T-helper 2 cell treated with Interferon-gamma antibody and Interleukin-4, amounts not matched to agents 5 μg/mL and 100 μg/mL, for 36 hours (primary cell): ENCODE measurements at regions not wholly inside any gene's neighbourhood (a gene's known extent, or its start where the extent isn't known, plus 50 kb on each side); places are given as distances from the start of the nearest gene placed in this dataset.
"Not testable (repeated sequence)": the region's sequence is repeated elsewhere in the genome, so short reads cannot be mapped to it uniquely, and the experiment has no call there.

ENCODE experiments used
- DNase-seq: peaks from one replicate; pipeline ENCODE4 v3.0.0; 2021; ENCODE audit warnings: low spot score
- H3K27ac Mint-ChIP-seq: one replicate; pipeline ENCODE4 v1.8.0; 2021; ENCODE audit warnings: mild to moderate bottlenecking, mixed read lengths
- H3K27me3 Mint-ChIP-seq: one replicate; pipeline ENCODE4 v1.8.0; 2021; ENCODE audit warnings: low read depth, mixed read lengths
- H3K36me3 Mint-ChIP-seq: one replicate; pipeline ENCODE4 v1.8.0; 2021; ENCODE audit warnings: low read depth, mixed read lengths
- H3K4me1 Mint-ChIP-seq: one replicate; pipeline ENCODE4 v1.8.0; 2021; ENCODE audit warnings: low read depth, mixed read lengths
- H3K4me3 Mint-ChIP-seq: one replicate; pipeline ENCODE4 v1.8.0; 2022; ENCODE audit warnings: mild to moderate bottlenecking, moderate library complexity, mixed read lengths
- H3K9me3 Mint-ChIP-seq: one replicate; pipeline ENCODE4 v1.8.0; 2021; ENCODE audit warnings: mixed read lengths

DNA sequence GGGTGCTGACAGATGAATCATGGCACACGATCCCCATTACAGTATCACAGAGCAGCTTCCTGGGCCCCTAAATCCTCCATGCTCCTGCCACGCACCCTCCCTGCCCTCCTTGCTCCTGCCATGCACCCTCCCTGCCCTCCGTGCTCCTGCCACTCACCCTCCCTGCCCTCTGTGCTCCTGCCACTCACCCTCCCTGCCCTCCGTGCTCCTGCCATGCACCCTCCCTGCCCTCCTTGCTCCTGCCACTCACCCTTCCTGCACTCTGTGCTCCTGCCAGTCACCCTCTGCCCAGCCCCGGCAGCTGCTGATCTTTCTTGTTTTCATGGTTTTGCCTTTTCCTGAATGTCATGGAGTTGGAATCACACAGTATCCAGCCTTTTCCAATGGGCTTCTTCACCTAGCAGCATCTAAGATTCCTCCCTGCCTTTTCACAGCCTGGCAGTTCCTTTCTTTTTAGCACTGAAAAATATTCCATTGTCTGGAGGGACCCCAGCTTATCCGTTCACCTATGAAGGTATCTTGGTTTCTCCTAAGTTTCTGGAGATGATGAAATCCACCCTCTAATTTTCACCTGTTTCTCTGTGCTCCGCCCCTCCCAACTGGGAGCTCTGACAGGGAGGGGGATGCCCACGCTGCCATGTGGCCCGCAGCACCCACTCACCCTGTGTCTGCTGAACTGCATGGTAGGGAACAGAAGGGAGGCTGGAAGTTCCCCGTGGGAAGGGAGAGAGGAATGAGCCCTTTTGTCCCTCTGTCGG, 142.3 kb downstream of the NPIPB11 start:
- DNase-seq, H3K4me3 Mint-ChIP-seq, H3K27ac Mint-ChIP-seq, H3K27me3 Mint-ChIP-seq, H3K4me1 Mint-ChIP-seq, H3K9me3 Mint-ChIP-seq, H3K36me3 Mint-ChIP-seq: not testable (repeated sequence)

DNA sequence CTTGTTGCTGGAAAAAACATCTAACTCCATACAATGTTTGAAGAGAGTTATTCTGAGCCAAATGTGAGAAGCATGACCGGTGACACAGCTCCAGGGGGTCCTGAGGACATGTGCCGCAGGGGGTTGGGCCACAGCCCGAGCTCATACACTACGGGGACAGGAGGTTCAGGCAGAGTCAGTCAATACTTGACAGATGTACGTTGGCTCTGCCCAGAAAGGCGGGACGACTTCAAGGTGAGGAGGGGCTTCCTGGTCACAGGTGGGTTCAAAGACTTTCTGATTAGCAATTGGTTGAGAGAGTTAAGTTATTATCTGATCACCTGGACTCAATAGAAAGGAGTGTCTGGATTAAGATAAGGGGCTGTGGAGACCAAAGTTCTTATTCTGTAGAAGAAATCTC, 143.8 kb downstream of the NPIPB11 start:
- H3K27ac Mint-ChIP-seq, DNase-seq, H3K36me3 Mint-ChIP-seq, H3K27me3 Mint-ChIP-seq, H3K9me3 Mint-ChIP-seq, H3K4me3 Mint-ChIP-seq, H3K4me1 Mint-ChIP-seq: not testable (repeated sequence)

DNA sequence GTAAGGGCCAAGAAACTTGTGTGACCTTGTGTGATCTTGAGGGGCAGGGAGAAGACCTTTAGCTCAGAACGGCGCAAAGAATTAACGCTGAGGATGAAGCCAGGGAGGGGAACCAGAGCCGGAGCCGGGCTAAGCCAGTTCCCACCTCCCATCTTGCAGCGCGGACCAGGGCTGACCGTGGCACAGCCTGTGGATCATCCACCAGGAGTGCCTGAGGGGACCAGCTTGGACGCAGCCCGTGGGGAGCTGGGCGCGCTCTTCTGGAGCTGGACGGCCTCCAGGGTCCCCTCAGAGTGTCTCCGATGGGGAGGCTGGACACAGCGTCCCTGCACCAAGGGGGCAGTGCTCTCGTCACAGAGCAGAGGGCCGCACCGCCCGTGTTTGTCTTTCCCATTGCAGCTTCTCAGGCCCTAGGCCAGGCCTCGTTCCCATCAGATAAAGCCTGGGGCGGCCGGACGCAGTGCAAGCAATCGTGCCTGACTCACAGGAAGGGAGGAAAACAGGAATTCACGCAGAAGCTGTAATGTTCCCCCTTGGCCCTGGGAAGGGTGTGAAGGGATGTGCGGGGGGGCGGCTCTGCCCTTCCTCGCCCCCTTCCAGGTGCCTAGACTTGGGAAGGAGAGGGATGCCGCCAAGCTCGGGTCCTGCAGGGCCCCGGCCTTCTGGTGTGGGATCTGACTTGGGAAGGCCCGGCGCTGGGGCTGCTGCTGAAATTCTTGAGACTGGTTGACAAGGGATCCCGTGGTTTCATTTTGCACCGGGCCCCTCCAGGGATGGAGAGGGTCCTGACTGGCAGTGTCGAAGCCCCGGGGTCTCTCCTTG, 144.9 kb downstream of the NPIPB11 start:
- H3K36me3 Mint-ChIP-seq, H3K4me3 Mint-ChIP-seq, H3K4me1 Mint-ChIP-seq, H3K9me3 Mint-ChIP-seq, H3K27me3 Mint-ChIP-seq, H3K27ac Mint-ChIP-seq, DNase-seq: not testable (repeated sequence)

DNA sequence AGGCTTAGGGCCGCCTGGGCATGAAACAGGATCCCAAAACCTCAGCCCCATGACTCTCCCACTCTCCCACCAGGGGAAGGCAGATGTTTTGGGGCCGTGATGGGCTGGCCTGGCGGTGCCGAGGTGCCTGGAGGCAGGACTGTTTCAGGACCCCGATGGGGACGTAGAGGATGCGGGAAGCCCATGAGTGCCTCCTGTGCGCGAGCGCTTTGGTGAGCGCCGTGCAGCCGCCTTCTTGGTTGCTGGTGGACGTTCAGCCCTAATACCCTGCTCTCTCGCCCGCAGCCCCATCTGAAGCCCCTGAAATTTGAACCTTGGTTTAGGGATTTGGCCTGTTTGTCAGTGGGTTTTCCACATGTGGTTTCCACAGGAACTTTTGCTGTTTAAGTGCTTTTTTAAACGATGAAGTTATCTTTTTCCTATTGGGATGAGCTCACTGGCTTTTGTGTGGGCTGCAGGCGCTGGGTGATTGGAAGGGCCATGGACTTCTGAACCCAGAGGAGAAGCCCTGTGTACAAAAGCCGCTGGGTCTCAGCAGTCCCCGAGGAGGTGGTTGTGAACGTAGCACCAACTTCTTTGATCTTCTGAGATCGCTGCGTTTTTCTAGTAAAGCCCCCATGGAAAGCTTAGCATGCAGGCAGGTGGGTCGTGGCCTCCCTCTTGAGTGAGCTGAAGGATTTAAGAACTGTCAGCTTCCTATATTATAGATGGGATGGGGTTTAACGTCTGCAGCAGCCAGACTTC, 145.7 kb downstream of the NPIPB11 start:
- not testable (repeated sequence) for H3K27me3 Mint-ChIP-seq, DNase-seq, H3K4me3 Mint-ChIP-seq, H3K9me3 Mint-ChIP-seq, H3K4me1 Mint-ChIP-seq, H3K27ac Mint-ChIP-seq, H3K36me3 Mint-ChIP-seq

DNA sequence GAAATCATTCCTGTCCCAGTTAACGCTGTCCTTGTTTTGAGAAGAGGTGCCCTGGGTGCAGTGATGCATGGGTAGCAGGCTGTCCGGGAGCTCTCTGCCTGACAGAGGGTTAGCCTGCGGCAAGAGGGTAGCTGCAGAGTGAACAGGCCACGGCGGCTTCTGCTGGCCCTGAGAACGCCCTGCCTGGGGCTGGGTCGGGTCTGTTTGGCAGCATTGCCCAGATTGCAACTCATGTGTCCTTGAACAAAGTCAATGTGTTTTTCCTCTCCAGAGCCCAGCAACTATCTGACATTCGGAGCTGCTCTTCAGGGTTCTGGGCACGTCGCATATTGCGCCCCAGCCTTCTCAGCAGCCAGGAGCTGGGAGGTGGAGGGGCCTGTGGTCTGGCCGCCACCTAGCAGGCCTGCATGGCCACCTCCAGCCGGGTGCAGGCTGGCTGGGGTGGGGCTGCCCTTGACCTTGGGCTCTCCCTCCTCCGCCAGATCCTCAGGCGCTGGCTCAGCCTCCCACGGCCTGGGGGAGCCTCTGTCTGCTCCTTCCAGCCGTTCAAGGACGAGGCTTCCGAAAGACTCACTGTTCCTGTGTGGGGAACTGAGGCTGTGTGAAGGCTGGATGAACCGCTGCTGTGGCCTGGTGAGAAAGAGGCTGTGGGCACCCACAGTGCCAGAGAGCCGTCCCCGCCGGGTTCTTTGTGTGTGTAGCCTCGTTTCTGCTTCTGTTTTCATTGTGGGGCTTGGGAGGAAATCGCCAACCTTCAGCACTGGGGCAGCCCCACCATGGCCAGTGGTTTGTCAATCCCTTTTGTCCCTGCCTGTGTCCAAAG, 146.7 kb downstream of the NPIPB11 start:
- H3K36me3 Mint-ChIP-seq, H3K9me3 Mint-ChIP-seq, H3K27me3 Mint-ChIP-seq, H3K27ac Mint-ChIP-seq, DNase-seq, H3K4me1 Mint-ChIP-seq, H3K4me3 Mint-ChIP-seq: not testable (repeated sequence)

DNA sequence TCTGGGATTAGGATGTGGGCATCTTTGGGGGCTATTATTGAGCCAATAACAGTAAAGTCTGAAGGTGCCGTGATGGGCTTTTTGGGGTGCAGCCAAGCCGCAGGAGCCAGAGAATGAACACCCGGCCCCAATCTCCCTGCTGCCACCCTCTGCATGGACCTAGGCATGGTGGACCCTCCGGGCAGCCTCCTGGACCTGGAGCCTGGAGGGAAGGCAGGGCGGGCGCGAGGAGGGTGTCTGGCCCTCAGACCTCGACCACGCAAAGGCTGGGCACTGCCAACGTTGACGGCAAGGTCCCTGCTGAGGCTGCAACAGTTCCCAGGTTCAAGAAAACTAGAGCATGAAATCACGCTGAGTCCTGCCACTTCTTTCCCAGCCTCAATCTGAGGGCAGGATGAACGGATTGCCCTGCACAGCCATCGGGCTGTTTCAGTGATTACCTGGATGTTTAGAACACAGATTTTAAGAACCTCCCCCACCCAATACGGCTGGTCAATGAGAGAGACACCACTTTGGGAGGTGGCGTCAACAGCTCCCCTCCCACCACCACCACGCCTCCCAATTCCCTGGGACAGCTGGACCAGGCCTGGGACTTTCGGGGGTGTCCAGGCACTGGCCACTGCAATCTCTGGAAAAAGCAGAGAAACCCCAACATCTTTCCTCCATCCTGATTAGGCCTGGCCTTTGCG, 147.4 kb downstream of the NPIPB11 start:
- not testable (repeated sequence) for H3K9me3 Mint-ChIP-seq, H3K4me1 Mint-ChIP-seq, H3K4me3 Mint-ChIP-seq, H3K27me3 Mint-ChIP-seq, H3K36me3 Mint-ChIP-seq, H3K27ac Mint-ChIP-seq, DNase-seq

DNA sequence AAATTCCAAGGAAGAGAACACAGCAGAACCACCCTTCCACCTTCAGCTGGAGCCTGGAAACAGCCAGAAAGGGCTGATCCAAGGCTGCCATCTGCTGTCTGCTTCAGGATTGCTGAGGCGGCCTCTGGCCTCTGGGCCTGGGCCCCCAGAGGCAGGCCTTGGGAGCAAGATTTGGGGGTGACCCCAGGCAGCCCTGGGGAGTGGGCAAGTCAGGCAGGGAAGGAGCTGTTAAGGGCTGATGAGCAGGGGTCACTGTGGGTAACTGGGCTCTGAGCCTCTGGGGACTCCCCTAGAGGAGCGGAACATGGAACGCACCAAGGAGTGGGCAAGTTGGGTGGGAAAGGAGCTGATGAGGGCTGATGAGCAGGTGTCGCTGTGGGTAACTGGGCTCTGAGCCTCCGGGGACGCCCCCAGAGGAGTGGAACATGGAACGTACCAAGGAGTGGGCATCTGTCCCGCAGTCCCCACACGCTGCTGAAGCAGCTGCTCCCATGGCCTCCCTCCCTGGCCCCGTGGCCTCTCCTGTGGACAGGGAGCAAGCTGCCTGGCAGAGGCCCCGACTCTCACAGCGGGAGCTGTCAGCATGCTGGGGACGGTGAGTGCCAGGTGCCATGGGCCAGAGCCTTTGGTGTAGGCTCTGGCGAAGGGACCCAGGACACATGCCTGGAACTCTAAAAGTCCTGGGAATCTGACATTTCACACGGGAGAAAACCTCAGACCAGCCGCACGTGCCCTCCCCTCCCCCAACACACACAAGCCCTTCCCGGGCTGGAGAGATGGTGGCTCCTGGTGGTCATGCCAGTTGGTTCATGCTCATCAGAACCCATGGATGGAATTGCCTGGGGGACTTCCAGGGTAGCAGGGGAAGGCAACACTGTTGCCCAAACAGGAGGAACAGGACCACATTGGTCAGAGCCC, 148.8 kb downstream of the NPIPB11 start:
- not testable (repeated sequence) for H3K4me3 Mint-ChIP-seq, H3K27me3 Mint-ChIP-seq, H3K27ac Mint-ChIP-seq, H3K36me3 Mint-ChIP-seq, H3K4me1 Mint-ChIP-seq, H3K9me3 Mint-ChIP-seq, DNase-seq

DNA sequence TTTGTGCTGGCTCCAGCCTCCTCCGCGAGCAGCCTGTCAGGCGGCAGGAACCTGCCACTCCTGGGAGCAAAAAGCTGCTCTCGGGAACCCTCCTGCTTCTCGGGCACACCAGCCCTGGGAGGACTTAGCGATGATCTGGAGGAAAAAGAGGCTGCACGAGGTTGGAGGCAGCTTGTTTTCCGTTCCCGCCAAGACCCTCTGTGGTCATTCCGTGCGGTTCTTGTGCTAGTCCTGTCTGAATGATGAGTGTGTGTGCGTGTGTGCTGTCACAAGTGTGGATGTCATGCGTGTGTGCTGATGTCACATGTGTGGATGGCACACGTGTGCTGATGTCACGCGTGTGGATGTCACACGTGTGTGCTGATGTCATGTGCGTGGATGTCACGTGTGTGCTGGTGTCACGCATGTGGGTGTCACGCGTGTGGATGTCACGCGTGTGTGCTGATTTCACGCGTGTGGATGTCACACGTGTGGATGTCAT, 150.0 kb downstream of the NPIPB11 start:
- H3K4me3 Mint-ChIP-seq: no peak overlapping the region
- peaks cover 5% of the 10 kb centered on the region for H3K4me1 Mint-ChIP-seq
- H3K27me3 Mint-ChIP-seq: no peaks in the 10 kb centered on the region
- H3K9me3 Mint-ChIP-seq: no peaks in the 10 kb centered on the region
- DNase-seq: no peak
- H3K27ac Mint-ChIP-seq: no peak overlapping the region
- H3K36me3 Mint-ChIP-seq: no peaks in the 10 kb centered on the region

DNA sequence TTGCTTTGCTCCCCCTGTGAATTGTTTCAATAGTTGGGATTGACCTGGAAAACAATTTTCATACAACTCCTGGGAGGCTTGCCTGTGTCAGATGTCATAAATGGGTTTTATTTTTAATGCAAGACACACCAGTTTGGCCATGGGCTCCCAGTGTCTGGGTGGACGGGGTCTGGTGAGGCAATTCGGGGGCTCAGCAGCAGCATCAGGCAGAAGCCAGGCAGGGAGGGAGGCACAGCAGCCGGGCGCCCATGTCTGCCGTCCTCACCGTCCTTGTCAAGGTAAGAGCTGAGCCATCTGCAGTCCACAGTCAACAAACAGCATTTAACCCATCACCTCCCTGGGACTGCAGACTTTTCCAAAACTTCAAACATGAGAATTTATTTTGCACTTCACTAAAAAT, 150.6 kb downstream of the NPIPB11 start:
- not testable (repeated sequence) for H3K36me3 Mint-ChIP-seq, H3K27ac Mint-ChIP-seq, H3K4me1 Mint-ChIP-seq, H3K9me3 Mint-ChIP-seq, DNase-seq, H3K4me3 Mint-ChIP-seq, H3K27me3 Mint-ChIP-seq

DNA sequence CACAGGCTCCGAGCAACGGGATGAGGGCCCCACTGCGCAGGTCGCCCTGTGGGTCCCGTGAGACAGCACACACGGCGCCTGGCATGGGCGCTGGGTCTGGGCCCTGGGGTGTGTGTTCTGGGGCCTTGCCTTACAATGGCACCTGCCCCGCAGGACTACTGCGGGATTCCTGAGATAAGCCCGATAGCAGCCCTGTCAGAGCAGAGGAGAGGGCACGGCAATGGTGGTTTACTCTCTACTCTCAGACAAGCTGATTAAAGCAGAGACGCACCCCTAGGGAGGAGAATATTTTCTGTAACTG, 151.1 kb downstream of the NPIPB11 start:
- H3K27ac Mint-ChIP-seq, H3K4me3 Mint-ChIP-seq, H3K9me3 Mint-ChIP-seq, H3K4me1 Mint-ChIP-seq, DNase-seq, H3K27me3 Mint-ChIP-seq, H3K36me3 Mint-ChIP-seq: not testable (repeated sequence)

DNA sequence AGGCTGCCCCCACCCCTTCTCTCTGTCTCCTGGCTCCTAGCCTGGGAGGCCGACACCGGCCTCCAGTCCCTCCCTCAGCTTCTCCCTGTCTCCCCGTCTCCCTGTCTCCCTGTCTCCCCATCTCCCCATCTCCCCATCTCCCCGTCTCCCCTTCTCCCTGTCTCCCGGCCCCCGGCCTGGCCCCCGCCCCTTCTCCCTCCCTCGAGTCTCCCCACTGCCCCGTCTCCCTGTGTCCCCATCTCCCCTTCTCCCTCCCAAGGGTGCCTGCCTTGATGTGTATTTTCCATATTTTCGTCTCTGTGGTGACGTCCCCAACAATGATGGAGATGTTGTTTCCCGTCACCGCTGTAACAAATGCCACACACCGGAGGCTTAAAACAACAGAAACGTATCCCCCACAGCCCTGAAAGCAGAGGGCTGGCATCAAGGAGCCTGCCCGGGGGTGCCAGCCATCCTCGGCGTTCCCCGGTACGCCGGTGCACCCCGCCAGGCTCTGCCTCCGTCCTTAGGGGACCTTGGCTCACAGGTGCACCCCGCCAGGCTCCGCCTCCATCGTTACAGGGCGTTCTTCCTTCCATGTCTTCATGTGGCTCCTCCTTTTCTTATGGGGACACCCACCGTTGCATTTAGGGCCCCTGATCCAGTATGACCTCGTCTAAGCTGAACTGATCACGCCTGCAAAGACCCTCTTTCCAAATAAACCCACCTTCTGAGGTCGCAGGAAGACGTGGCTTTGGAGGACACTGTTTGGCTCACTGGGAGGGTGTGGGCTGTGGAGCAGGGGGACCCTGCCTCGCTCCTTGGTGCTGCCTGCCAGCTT, 151.6 kb downstream of the NPIPB11 start:
- H3K9me3 Mint-ChIP-seq: no peaks in the 10 kb centered on the region
- DNase-seq: no peak
- peaks cover 5% of the 10 kb centered on the region for H3K4me1 Mint-ChIP-seq
- H3K27ac Mint-ChIP-seq: no peak overlapping the region
- H3K27me3 Mint-ChIP-seq: no peaks in the 10 kb centered on the region
- H3K36me3 Mint-ChIP-seq: peaks cover 2% of the 10 kb centered on the region
- H3K4me3 Mint-ChIP-seq: no peak overlapping the region
